ENCODE measurements at regions not wholly inside any gene's neighbourhood (a gene's known extent, or its start where the extent isn't known, plus 50 kb on each side); places are given as distances from the start of the nearest gene placed in this dataset.

DNA sequence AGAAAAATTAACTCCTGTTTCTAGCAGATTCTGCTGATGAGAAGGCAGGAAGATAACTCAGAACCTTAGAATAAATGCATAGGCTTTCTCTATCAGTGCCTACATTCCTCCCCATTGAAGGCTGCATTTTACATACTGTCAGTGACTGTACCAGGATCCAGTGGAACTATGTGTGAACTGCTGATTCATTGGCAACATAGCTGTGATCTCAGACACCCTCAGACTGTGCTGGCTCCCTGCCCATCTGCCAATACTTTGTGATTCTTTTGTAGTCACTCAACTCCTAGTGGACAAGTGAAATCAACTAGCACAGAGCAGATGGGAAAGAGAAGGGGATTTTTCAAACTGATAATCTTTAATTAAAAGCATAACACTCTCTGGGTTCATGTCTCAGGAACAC is 375.8 kb downstream of the MDFIC start:
- TF ChIP-seq CTCF (conservative IDR thresholded peaks at IDR 0.05; ENCODE audit: low read length) (no peak), EZH2phosphoT487 (IDR thresholded peaks at IDR 0.05; ENCODE audit: borderline replicate concordance, low read depth, low read length) (no peak)
